ENCODE measurements at regions not wholly inside any gene's neighbourhood (a gene's known extent, or its start where the extent isn't known, plus 50 kb on each side); places are given as distances from the start of the nearest gene placed in this dataset.

DNA sequence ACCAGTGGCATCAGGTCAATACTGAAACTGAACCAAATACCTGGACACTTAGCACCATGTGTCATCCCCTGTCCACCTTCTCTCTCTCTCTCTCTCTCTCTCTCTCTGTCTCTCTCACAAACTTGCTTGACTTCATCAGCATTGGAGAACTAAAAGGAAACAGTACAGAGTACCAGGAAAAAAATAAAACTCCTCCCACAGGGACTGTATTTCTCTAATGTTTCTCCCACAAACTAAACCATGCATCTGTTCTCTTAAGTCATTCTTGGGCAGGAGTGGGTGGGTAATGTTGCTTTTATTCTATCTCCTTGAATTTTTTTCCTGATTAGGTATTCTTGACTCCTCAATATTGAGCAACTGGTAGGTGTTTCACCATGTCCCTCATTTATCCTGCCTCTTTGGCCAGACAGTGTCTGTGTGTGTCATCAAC is 112.9 kb upstream of the CACNA1A start:
- TF ChIP-seq FOXA1 (IDR thresholded peaks at IDR 0.05) (no peak), SP1 (IDR thresholded peaks at IDR 0.05) (no peak), SUZ12 (IDR thresholded peaks at IDR 0.05) (no peak), ELF4 (IDR thresholded peaks at IDR 0.05) (no peak), ARNT (IDR thresholded peaks at IDR 0.05) (no peak), ZNF384 (IDR thresholded peaks at IDR 0.05) (no peak), BHLHE40 (IDR thresholded peaks at IDR 0.05; ENCODE audit: borderline replicate concordance) (no peak), NFRKB (IDR thresholded peaks at IDR 0.05) (no peak)

All from HEK293T (cell line).